ACC112 (cell line): ENCODE measurements at regions not wholly inside any gene's neighbourhood (a gene's known extent, or its start where the extent isn't known, plus 50 kb on each side); places are given as distances from the start of the nearest gene placed in this dataset.

Experiments used
- H2AFZ ChIP-seq: fragments of 200-600 bp; sonication (generic); one replicate; pipeline ENCODE4 v1.6.0; 2017; ENCODE audit warnings: antibody characterized with exemption, low read length; ENCODE audit not compliant: unreplicated experiment
- H3K27ac ChIP-seq: fragments of 200-600 bp; sonication (generic); 2 replicates; pipeline ENCODE4 v1.5.1; 2014; ENCODE audit warnings: low read depth, mild to moderate bottlenecking, antibody characterized with exemption, low read length, moderate library complexity
- H3K27me3 ChIP-seq: fragments of 200-600 bp; sonication (generic); 2 replicates; pipeline ENCODE4 v1.6.1; 2014; ENCODE audit warnings: mild to moderate bottlenecking, antibody characterized with exemption, low read length, moderate library complexity, mixed read lengths; ENCODE audit not compliant: insufficient read depth
- H3K36me3 ChIP-seq: fragments of 200-600 bp; sonication (generic); 2 replicates; pipeline ENCODE4 v1.6.1; 2016; ENCODE audit warnings: mild to moderate bottlenecking, antibody characterized with exemption, low read length, moderate library complexity, mixed read lengths; ENCODE audit not compliant: insufficient read depth
- H3K4me1 ChIP-seq: fragments of 200-600 bp; sonication (generic); one replicate; pipeline ENCODE4 v1.6.1; 2016; ENCODE audit warnings: low read length, mixed read lengths; ENCODE audit not compliant: insufficient read depth, unreplicated experiment, control insufficient read depth
- H3K4me3 ChIP-seq: fragments of 200-600 bp; sonication (generic); 2 replicates; pipeline ENCODE4 v1.5.1; 2014; ENCODE audit warnings: mild to moderate bottlenecking, low read depth, low read length
- H3K79me2 ChIP-seq: fragments of 200-600 bp; sonication (generic); one replicate; pipeline ENCODE4 v1.6.0; 2016; ENCODE audit warnings: low read length; ENCODE audit not compliant: control insufficient read depth, unreplicated experiment, insufficient read depth

DNA sequence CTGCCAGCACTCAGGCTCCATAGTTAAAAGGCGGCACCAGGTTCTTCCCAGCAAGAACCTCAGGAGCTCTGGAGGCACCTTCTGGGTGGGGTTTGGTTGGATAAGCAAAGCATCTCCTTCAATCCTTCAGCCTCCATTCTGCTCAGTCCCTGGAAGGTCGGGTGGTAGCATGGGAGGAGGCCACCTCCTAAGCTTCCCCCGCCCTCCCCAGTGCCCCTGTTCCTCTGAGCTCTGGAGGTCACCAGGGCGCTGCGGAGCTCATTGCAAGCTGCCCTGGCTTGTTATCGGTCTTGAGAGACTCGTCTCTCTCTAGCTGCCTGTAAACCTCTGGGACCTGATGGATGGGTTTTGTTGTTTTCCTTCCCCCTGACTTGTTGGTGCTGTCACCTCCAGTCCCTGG lies 124.8 kb downstream of the RPLP1 start:
- no peaks in the 10 kb centered on the region for H3K79me2 ChIP-seq
- no peak overlapping the region for H3K4me3 ChIP-seq
- H2AFZ ChIP-seq = no peak overlapping the region
- H3K27me3 ChIP-seq = peaks cover 44% of the 10 kb centered on the region
- no peaks in the 10 kb centered on the region for H3K4me1 ChIP-seq
- H3K36me3 ChIP-seq = no peaks in the 10 kb centered on the region
- no peak overlapping the region for H3K27ac ChIP-seq

DNA sequence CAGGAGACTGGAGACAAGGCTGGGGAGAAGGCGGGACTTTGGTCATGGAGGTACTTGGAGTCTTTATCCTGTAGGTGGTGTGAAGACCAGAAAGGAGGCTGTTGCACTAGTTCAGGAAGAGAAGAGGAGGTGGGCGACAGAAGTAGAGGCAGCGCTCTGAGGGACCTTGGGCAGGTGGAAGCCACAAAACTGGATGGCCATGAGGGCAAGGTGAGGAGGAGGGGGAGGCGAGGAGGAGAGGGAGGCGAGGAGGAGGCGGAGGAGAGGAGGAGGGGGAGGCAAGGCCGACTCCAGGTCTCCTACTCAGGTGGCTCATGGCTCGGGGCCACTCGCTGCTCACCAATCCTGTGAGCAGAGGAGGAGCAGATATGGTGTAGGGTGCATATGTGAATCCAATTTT lies 125.6 kb downstream of the RPLP1 start:
- Histone ChIP-seq H3K27me3 (peaks cover 40% of the 10 kb centered on the region), H3K27ac (no peak overlapping the region), H3K36me3 (no peaks in the 10 kb centered on the region), H3K4me3 (no peak overlapping the region), H3K79me2 (no peaks in the 10 kb centered on the region), H2AFZ (no peak overlapping the region), H3K4me1 (no peaks in the 10 kb centered on the region)

DNA sequence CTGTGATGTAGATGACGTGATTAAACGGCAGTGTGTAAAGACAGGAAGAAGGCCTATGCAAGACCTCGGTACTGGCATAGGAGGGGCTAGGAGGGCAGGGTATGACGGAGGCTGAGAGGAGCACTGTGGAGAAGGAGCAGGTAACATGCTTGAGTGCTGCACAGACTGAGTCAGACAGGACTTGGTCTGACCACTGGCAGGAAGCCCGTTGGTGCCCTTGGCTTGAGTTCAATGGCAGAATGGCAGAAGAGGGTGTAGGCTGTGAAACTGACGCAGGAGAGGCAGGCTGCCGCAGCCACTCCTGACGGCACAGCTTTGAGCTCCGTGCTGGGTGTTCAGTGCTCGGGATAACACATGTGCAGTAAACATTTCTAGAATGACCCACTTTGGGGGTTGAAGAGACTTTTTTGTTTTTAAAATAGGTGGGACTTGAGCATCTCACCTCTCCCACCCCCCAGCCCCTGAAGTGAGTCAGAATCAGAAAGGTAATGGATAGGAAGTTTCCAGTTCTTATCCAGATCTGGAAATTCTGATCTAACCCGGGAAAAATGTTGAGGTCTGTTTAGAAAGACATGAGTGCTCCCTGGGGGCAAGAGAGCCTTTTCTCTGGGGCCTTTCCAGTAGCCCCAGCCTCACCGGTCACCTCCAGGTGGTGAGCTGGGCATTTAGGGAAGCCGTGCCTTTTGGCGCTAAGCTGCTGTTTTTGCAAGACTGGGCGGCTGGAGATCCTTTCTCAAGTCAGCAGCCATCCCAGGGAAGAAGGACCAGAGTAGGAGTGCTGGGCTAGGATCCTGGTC lies 126.4 kb downstream of the RPLP1 start:
- no peaks in the 10 kb centered on the region for H3K36me3 ChIP-seq
- no peak overlapping the region for H3K4me3 ChIP-seq
- no peak overlapping the region for H3K27ac ChIP-seq
- H2AFZ ChIP-seq = no peak overlapping the region
- H3K79me2 ChIP-seq = no peaks in the 10 kb centered on the region
- peaks cover 40% of the 10 kb centered on the region for H3K27me3 ChIP-seq
- H3K4me1 ChIP-seq = no peaks in the 10 kb centered on the region

DNA sequence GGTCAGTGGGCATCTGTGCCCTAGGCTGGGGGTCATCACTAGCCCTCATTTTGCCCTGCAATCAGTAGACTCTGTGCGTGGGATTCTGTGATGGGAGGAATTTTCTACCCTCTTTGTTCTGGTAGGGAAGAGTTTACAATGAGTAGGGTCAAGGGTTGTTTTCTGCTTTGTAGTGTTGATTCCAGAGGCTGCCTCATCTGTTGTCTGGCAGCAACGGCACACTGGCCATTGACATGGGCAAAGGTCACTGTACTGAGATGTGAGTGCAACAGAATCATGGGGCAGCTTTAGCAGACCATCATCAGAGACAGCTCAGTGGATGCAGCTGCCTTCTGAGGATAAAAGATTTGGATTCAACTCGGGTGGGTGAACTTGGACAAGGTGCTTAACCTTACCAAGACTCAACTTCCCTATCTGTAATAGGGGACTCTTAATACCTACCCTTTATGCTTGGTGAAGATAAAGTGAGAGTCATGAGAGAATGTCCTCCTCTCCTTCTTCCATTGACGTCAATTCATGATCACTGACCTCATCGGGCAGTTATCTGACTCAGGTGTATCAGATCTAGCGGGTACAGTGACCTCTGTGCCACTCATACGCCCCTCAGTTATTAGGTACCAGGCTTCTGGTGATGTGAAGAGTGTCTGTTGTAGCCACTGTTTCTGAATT lies 127.5 kb downstream of the RPLP1 start:
- no peaks in the 10 kb centered on the region for H3K4me1 ChIP-seq
- H3K4me3 ChIP-seq = no peak overlapping the region
- no peak overlapping the region for H3K27ac ChIP-seq

DNA sequence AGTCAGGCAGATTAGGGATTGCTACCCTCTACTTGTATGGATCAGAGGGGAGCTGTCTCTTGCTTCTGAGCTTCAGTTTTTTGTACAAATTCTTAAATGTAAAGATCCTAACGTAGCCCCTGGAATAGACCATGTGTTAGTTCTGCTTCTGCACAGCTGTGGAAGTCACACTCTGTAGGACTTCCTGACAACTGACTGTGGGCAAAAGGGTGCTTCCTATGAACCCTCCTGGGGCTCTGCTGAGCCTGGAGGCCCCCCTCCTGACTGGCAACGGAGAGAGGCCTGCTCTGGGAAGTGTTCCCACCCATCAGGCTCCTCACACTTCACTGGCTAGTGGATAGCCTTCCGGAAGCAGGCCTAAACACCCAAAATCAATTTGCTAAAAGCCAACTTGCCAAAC lies 131.0 kb downstream of the RPLP1 start:
- no peaks in the 10 kb centered on the region for H3K4me1 ChIP-seq
- H2AFZ ChIP-seq = no peak overlapping the region
- H3K27me3 ChIP-seq = peaks cover 32% of the 10 kb centered on the region
- no peaks in the 10 kb centered on the region for H3K36me3 ChIP-seq
- H3K4me3 ChIP-seq = no peak overlapping the region
- no peak overlapping the region for H3K27ac ChIP-seq
- no peaks in the 10 kb centered on the region for H3K79me2 ChIP-seq

More for the DNA sequence above, 127.5 kb downstream of the RPLP1 start:
- Histone ChIP-seq H2AFZ (no peak overlapping the region), H3K27me3 (peaks cover 40% of the 10 kb centered on the region), H3K36me3 (no peaks in the 10 kb centered on the region), H3K79me2 (no peaks in the 10 kb centered on the region)

DNA sequence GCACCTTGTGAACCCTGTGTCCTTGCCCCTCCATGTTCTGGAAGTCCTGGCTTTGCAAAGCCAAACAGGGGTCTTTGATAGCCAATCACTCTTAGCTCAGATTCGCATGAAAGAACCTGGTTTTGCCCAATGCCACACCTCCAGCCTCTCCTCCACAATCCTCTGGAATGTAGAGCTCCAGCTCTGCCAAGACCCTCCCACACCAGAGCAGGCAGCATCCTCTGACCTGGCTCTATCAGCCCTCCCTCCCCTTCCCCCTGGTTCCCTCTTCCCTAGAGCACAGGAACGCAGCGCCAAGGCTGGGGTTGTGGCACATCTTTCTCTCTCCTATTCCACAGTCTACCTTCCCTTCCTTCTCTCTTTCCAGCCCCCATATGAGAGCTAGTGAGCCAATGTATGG lies 133.3 kb downstream of the RPLP1 start:
- Histone ChIP-seq H3K27ac (no peak overlapping the region), H3K79me2 (no peaks in the 10 kb centered on the region)

DNA sequence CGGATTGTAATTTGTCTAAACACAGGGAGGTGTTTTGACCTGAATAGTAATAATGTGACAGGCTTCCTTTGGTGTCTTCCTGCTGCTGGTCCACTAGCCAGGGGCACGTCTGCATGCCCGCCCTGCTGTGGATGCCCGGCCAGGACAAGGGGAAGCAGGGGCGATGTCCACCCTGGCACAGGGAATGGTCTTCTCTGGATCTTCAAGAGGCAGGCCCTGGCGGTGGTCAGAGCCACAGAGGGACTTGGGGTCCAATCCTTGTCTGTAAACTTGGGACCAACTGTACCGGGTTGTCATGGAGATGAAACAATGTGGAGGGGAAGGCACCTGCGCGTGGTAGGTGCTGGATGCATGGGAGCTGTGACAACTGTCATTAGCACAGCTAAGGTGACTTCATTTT lies 134.1 kb downstream of the RPLP1 start:
- Histone ChIP-seq H3K79me2 (no peaks in the 10 kb centered on the region), H3K4me1 (no peaks in the 10 kb centered on the region), H3K4me3 (no peak overlapping the region), H3K27ac (no peak overlapping the region), H2AFZ (no peak overlapping the region), H3K36me3 (no peaks in the 10 kb centered on the region), H3K27me3 (peaks cover 3% of the 10 kb centered on the region; the same call in 1 of the 2 replicates)

More for the DNA sequence above, 133.3 kb downstream of the RPLP1 start:
- H2AFZ ChIP-seq = no peak overlapping the region
- no peaks in the 10 kb centered on the region for H3K36me3 ChIP-seq
- H3K4me1 ChIP-seq = no peaks in the 10 kb centered on the region
- H3K27me3 ChIP-seq = peaks cover 11% of the 10 kb centered on the region
- H3K4me3 ChIP-seq = no peak overlapping the region

DNA sequence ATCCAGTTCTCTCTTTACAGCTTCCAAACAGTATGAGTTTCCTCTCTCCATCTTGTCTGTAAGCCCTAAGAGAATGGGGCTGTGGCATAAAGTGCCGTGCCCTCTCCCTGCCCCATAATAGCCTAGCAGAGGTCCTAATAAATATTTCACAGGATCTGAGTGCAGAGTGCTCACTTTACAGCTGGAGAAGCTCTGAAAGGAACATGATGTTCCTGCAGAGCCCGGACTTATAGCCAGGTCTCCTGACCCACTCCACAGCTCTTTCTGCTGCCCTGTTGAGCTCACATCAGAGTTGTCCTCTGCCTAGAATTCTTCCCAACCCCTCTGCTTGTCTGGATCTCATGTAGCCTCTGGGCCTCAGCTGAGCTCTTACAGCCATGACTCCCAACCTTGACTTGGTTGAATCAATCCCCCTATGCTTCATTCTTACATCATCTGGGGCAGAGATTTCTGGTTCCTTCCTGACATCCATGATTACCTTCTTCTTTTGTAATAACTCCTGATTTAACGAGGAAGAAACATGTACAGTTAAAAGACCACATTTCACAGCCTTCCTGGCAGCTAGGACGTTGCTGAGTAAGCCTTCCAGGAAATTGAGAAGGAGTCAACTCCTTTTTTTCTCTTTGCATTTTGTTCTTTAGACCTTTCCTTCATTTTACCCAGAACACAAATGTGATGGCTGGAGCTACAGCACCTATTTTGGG lies 135.3 kb downstream of the RPLP1 start:
- H3K27me3 ChIP-seq = no peaks in the 10 kb centered on the region; the same call in 1 of the 2 replicates
- H3K36me3 ChIP-seq = no peaks in the 10 kb centered on the region
- no peak overlapping the region for H3K27ac ChIP-seq

DNA sequence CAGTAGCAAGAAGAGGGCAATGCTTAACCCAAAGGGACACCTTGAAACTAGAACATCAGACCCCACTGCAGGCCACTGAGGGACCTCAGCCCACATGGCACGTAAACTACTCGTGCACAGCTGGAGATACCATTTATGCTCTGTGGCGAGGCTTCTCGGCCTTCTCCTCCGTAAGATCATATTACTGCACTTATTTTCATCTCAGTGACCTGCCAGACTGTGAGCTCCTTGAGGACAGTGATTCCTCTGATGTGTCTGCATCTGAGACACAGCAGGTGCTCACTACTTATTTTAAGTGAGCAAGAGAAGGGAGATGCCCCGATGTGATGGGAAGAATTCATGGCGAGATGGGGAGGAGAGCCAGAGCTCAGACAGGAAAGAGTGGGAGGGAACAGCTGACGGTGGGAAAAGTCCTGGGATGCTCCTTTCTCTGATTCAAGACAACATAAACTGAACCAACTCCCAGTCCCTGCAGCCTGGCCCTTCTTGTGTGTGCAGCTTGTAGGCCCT lies 137.6 kb downstream of the RPLP1 start:
- H3K4me1 ChIP-seq = peaks cover 10% of the 10 kb centered on the region
- no peaks in the 10 kb centered on the region for H3K79me2 ChIP-seq
- no peak overlapping the region for H2AFZ ChIP-seq
- H3K36me3 ChIP-seq = no peaks in the 10 kb centered on the region
- no peaks in the 10 kb centered on the region; the same call in 1 of the 2 replicates for H3K27me3 ChIP-seq
- H3K27ac ChIP-seq = no peak overlapping the region
- H3K4me3 ChIP-seq = no peak overlapping the region

More for the DNA sequence above, 135.3 kb downstream of the RPLP1 start:
- no peak overlapping the region for H3K4me3 ChIP-seq
- H3K4me1 ChIP-seq = no peaks in the 10 kb centered on the region
- H3K79me2 ChIP-seq = no peaks in the 10 kb centered on the region
- no peak overlapping the region for H2AFZ ChIP-seq

DNA sequence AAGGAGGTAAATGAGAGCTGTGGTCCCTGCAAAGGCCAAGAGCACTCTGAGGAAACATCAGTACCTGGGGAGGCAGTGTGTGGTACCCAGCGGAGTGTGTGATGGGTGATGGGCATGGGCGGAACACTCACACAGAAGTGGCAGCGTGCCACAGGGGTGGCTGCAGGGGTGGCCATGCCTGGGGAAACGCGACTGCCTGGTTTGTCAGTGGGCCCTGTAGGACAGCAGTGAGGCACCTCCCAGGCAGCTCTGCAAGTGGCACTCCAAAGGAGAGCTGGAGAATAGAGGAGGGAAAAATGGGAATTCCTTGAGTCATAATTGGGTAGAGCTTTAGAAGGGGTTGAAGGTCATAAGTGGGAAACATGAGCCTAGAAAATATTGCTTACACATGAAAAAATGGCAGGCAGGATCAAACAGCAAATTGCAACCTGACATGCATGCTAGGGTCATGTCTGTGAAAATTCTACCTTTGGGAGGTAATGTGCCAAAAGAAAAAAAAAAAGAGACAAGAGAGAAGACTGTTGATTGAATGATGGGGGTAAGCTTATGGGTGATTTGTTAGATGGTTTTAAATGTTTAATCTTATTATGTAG lies 138.4 kb downstream of the RPLP1 start:
- Histone ChIP-seq H2AFZ (no peak overlapping the region), H3K27me3 (peaks cover 4% of the 10 kb centered on the region; the same call in 1 of the 2 replicates), H3K4me3 (no peak overlapping the region), H3K4me1 (peaks cover 15% of the 10 kb centered on the region), H3K27ac (no peak overlapping the region), H3K79me2 (no peaks in the 10 kb centered on the region), H3K36me3 (no peaks in the 10 kb centered on the region)
